ENCODE measurements at regions not wholly inside any gene's neighbourhood (a gene's known extent, or its start where the extent isn't known, plus 50 kb on each side); places are given as distances from the start of the nearest gene placed in this dataset.

GRCh38 chr13:111577208-111577828, 256.9 kb downstream of the TEX29 start:
- Histone ChIP-seq H3K36me3 (ENCODE audit: insufficient read depth, low read length) (no peaks in the 10 kb centered on the region), H3K4me2 (ENCODE audit: insufficient read depth, low read length) (no peak overlapping the region), H2AFZ (ENCODE audit: low read length) (no peak overlapping the region), H3K4me3 (ENCODE audit: insufficient read depth, low read length) (no peak overlapping the region), H3K4me1 (ENCODE audit: insufficient read depth, low read length) (no peaks in the 10 kb centered on the region), H3K9me3 (ENCODE audit: low read depth, low read length) (no peaks in the 10 kb centered on the region), H3K27me3 (ENCODE audit: insufficient read depth, low read length) (no peaks in the 10 kb centered on the region), H3K27ac (ENCODE audit: low read depth, low read length) (no peak overlapping the region), H4K20me1 (ENCODE audit: insufficient read depth, low read length) (no peaks in the 10 kb centered on the region), H3K79me2 (ENCODE audit: insufficient read depth, low read length) (no peaks in the 10 kb centered on the region)
- no peak for DNase-seq (ENCODE audit: insufficient read length, low spot score, missing footprints)
- no peak for TF ChIP-seq CTCF (IDR thresholded peaks at IDR 0.05; ENCODE audit: extremely low read depth, low read depth, low read length)

GRCh38 chr13:111577956-111578605, 257.6 kb downstream of the TEX29 start:
- DNase-seq (ENCODE audit: insufficient read length, low spot score, missing footprints), result no peak
- Histone ChIP-seq H3K79me2 (ENCODE audit: insufficient read depth, low read length) (no peaks in the 10 kb centered on the region), H2AFZ (ENCODE audit: low read length) (no peak overlapping the region), H3K9me3 (ENCODE audit: low read depth, low read length) (no peaks in the 10 kb centered on the region), H3K27ac (ENCODE audit: low read depth, low read length) (no peak overlapping the region), H4K20me1 (ENCODE audit: insufficient read depth, low read length) (no peaks in the 10 kb centered on the region), H3K4me2 (ENCODE audit: insufficient read depth, low read length) (no peak overlapping the region), H3K36me3 (ENCODE audit: insufficient read depth, low read length) (no peaks in the 10 kb centered on the region), H3K4me3 (ENCODE audit: insufficient read depth, low read length) (no peak overlapping the region), H3K4me1 (ENCODE audit: insufficient read depth, low read length) (no peaks in the 10 kb centered on the region), H3K27me3 (ENCODE audit: insufficient read depth, low read length) (no peaks in the 10 kb centered on the region)
- no peak for TF ChIP-seq CTCF (IDR thresholded peaks at IDR 0.05; ENCODE audit: extremely low read depth, low read depth, low read length)

GRCh38 chr13:111584101-111584672, 263.7 kb downstream of the TEX29 start:
- TF ChIP-seq CTCF (IDR thresholded peaks at IDR 0.05; ENCODE audit: extremely low read depth, low read depth, low read length), result no peak
- H4K20me1 ChIP-seq (ENCODE audit: insufficient read depth, low read length), result no peaks in the 10 kb centered on the region
- no peaks in the 10 kb centered on the region for H3K36me3 ChIP-seq (ENCODE audit: insufficient read depth, low read length)
- H3K4me2 ChIP-seq (ENCODE audit: insufficient read depth, low read length), result no peak overlapping the region
- no peak overlapping the region for H2AFZ ChIP-seq (ENCODE audit: low read length)
- H3K27ac ChIP-seq (ENCODE audit: low read depth, low read length), result no peak overlapping the region
- no peaks in the 10 kb centered on the region for H3K79me2 ChIP-seq (ENCODE audit: insufficient read depth, low read length)
- no peaks in the 10 kb centered on the region for H3K4me1 ChIP-seq (ENCODE audit: insufficient read depth, low read length)
- DNase-seq (ENCODE audit: insufficient read length, low spot score, missing footprints), result no peak
- no peaks in the 10 kb centered on the region for H3K9me3 ChIP-seq (ENCODE audit: low read depth, low read length)
- H3K27me3 ChIP-seq (ENCODE audit: insufficient read depth, low read length), result no peaks in the 10 kb centered on the region
- H3K4me3 ChIP-seq (ENCODE audit: insufficient read depth, low read length), result no peak overlapping the region

- TF ChIP-seq CTCF (IDR thresholded peaks at IDR 0.05; ENCODE audit: extremely low read depth, low read depth, low read length), result no peak
- H3K79me2 ChIP-seq (ENCODE audit: insufficient read depth, low read length), result no peaks in the 10 kb centered on the region
- H3K36me3 ChIP-seq (ENCODE audit: insufficient read depth, low read length), result no peaks in the 10 kb centered on the region
- no peak overlapping the region for H3K4me2 ChIP-seq (ENCODE audit: insufficient read depth, low read length)
- no peaks in the 10 kb centered on the region for H3K4me1 ChIP-seq (ENCODE audit: insufficient read depth, low read length)
- H3K27ac ChIP-seq (ENCODE audit: low read depth, low read length), result no peak overlapping the region
- no peak overlapping the region for H2AFZ ChIP-seq (ENCODE audit: low read length)
- H3K27me3 ChIP-seq (ENCODE audit: insufficient read depth, low read length), result no peaks in the 10 kb centered on the region
- no peaks in the 10 kb centered on the region for H3K9me3 ChIP-seq (ENCODE audit: low read depth, low read length)
- no peak for DNase-seq (ENCODE audit: insufficient read length, low spot score, missing footprints)
- H4K20me1 ChIP-seq (ENCODE audit: insufficient read depth, low read length), result no peaks in the 10 kb centered on the region
- no peak overlapping the region for H3K4me3 ChIP-seq (ENCODE audit: insufficient read depth, low read length)
Observed at GRCh38 chr13:111584870-111585269, 264.4 kb downstream of the TEX29 start.
